Right lobe of liver (tissue), 4 donors: ENCODE measurements at regions not wholly inside any gene's neighbourhood (a gene's known extent, or its start where the extent isn't known, plus 50 kb on each side); places are given as distances from the start of the nearest gene placed in this dataset.

Experiments
- POLR2A ChIP-seq: fragments of 450-650 bp; IDR thresholded peaks from one replicate; pipeline ENCODE4 v1.6.1; 2017; ENCODE audit warnings: antibody characterized with exemption, mild to moderate bottlenecking
- TF ChIP-seq, protein P1 (sequence below), 4 donors: fragments of 200-600 bp in 3 of 4; fragments of 450-650 bp in 1 of 4; IDR thresholded peaks; one replicate each; pipeline versions ENCODE4 v1.5.1 to v1.8.0; 2016 to 2022; ENCODE audit warnings: antibody characterized with exemption in 4 of 4, mild to moderate bottlenecking in 2 of 4
- donor health status: DM: no; HTN: no; CAD: no.
- donor health status: DM: no; HTN: no; CAD: no.
- donor health status: DM: no; HTN: yes; CAD: no.

- TF ChIP-seq, protein P1, sequence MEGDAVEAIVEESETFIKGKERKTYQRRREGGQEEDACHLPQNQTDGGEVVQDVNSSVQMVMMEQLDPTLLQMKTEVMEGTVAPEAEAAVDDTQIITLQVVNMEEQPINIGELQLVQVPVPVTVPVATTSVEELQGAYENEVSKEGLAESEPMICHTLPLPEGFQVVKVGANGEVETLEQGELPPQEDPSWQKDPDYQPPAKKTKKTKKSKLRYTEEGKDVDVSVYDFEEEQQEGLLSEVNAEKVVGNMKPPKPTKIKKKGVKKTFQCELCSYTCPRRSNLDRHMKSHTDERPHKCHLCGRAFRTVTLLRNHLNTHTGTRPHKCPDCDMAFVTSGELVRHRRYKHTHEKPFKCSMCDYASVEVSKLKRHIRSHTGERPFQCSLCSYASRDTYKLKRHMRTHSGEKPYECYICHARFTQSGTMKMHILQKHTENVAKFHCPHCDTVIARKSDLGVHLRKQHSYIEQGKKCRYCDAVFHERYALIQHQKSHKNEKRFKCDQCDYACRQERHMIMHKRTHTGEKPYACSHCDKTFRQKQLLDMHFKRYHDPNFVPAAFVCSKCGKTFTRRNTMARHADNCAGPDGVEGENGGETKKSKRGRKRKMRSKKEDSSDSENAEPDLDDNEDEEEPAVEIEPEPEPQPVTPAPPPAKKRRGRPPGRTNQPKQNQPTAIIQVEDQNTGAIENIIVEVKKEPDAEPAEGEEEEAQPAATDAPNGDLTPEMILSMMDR (IDR thresholded peaks at IDR 0.05) = no peak
- no peak for TF ChIP-seq POLR2A
These were observed 220.0 kb upstream of the CITED2 start for GRCh38 chr6:139594333-139594965.
